GM23338 (cell line): ENCODE measurements at regions not wholly inside any gene's neighbourhood (a gene's known extent, or its start where the extent isn't known, plus 50 kb on each side); places are given as distances from the start of the nearest gene placed in this dataset.

Source experiments
- ATAC-seq: fragments of 200-7000 bp; cut with Tn5 transposase; 3 replicates; pipeline ENCODE4 v1.9.1; 2020
- DNase-seq: peaks from one replicate; pipeline ENCODE4 v3.0.0-alpha.2; 2015; ENCODE audit warnings: low spot score
- H2AFZ ChIP-seq: fragments of 200-600 bp; sonication (generic); 2 replicates; pipeline ENCODE4 v1.8.0; 2016; ENCODE audit warnings: antibody characterized with exemption, mild to moderate bottlenecking, moderate library complexity
- H3F3A ChIP-seq: fragments of 200-600 bp; sonication (generic); replicated peaks from 2 replicates; pipeline ENCODE4 v1.8.0; 2017; ENCODE audit warnings: antibody characterized with exemption, mixed run types, low read depth
- H3K27ac ChIP-seq: fragments of 200-600 bp; sonication (generic); 2 replicates; pipeline ENCODE4 v1.6.1; 2016; ENCODE audit warnings: low read depth
- H3K27me3 ChIP-seq: fragments of 200-600 bp; sonication (generic); 2 replicates; pipeline ENCODE4 v1.8.0; 2016; ENCODE audit warnings: mild to moderate bottlenecking, mixed run types, moderate library complexity; ENCODE audit not compliant: insufficient read depth
- H3K36me3 ChIP-seq: fragments of 200-600 bp; sonication (generic); 2 replicates; pipeline ENCODE4 v1.8.0; 2016; ENCODE audit warnings: mild to moderate bottlenecking; ENCODE audit not compliant: insufficient read depth
- H3K4me1 ChIP-seq: fragments of 200-600 bp; sonication (generic); 2 replicates; pipeline ENCODE4 v1.8.0; 2016; ENCODE audit warnings: mild to moderate bottlenecking, moderate library complexity; ENCODE audit not compliant: insufficient read depth
- H3K4me2 ChIP-seq: fragments of 200-600 bp; sonication (generic); 2 replicates; pipeline ENCODE4 v1.7.1; 2017; ENCODE audit warnings: mixed run types
- H3K4me3 ChIP-seq: fragments of 200-600 bp; sonication (generic); 2 replicates; pipeline ENCODE4 v1.6.1; 2016; ENCODE audit warnings: mixed run types
- H3K79me2 ChIP-seq: fragments of 200-600 bp; sonication (generic); replicated peaks from 2 replicates; pipeline ENCODE4 v1.8.0; 2017; ENCODE audit warnings: mild to moderate bottlenecking; ENCODE audit not compliant: insufficient read depth
- H3K9me2 ChIP-seq: fragments of 200-600 bp; sonication (generic); 2 replicates; pipeline ENCODE4 v1.8.0; 2017; ENCODE audit not compliant: insufficient read depth
- H4K20me1 ChIP-seq: fragments of 200-600 bp; sonication (generic); replicated peaks from 2 replicates; pipeline ENCODE4 v1.8.0; 2017; ENCODE audit warnings: mild to moderate bottlenecking; ENCODE audit not compliant: insufficient read depth
- H3K27ac Mint-ChIP-seq: 2 replicates; pipeline ENCODE4 v1.8.0; 2020; ENCODE audit warnings: inconsistent platforms, mild to moderate bottlenecking, moderate library complexity, mixed read lengths
- H3K27me3 Mint-ChIP-seq: 3 replicates; pipeline ENCODE4 v1.8.0; 2022; ENCODE audit warnings: low read depth, mild to moderate bottlenecking, moderate library complexity, mixed read lengths, inconsistent platforms; ENCODE audit not compliant: insufficient read depth, poor library complexity
- H3K36me3 Mint-ChIP-seq: 3 replicates; pipeline ENCODE4 v1.8.0; 2021; ENCODE audit warnings: low read depth, mild to moderate bottlenecking, inconsistent platforms, moderate library complexity, mixed read lengths
- H3K4me1 Mint-ChIP-seq: 3 replicates; pipeline ENCODE4 v1.8.0; 2020; ENCODE audit warnings: mild to moderate bottlenecking, inconsistent platforms, mixed read lengths
- H3K4me3 Mint-ChIP-seq: 3 replicates; pipeline ENCODE4 v1.8.0; 2021; ENCODE audit warnings: moderate library complexity, mild to moderate bottlenecking, inconsistent platforms, mixed read lengths
- H3K9me3 Mint-ChIP-seq: 3 replicates; pipeline ENCODE4 v1.8.0; 2020; ENCODE audit warnings: moderate library complexity, mild to moderate bottlenecking, inconsistent platforms, mixed read lengths
- CTCF ChIP-seq, 2 experiments: fragments of 200-600 bp in 1 of 2; sonication (generic) in 1 of 2; conservative IDR thresholded peaks; 2 replicates each; pipeline versions ENCODE4 v1.5.1 to v1.6.1; 2016 to 2017; ENCODE audit warnings: antibody characterized with exemption in 2 of 2, low read depth in 2 of 2, mild to moderate bottlenecking in 2 of 2, moderate library complexity in 1 of 2
- EZH2 ChIP-seq: fragments of 200-600 bp; sonication (generic); IDR thresholded peaks from one replicate; pipeline ENCODE4 v1.8.0; 2017; ENCODE audit warnings: antibody characterized with exemption, mild to moderate bottlenecking, low read depth; ENCODE audit not compliant: unreplicated experiment
- EZH2phosphoT487 ChIP-seq: fragments of 200-600 bp; sonication (generic); IDR thresholded peaks from one replicate; pipeline ENCODE4 v1.8.1; 2018; ENCODE audit warnings: antibody characterized with exemption; ENCODE audit not compliant: unreplicated experiment
- JUNB ChIP-seq: IDR thresholded peaks from one replicate; pipeline ENCODE4 v1.6.1; 2016; ENCODE audit warnings: antibody characterized with exemption; ENCODE audit not compliant: unreplicated experiment
- NANOG ChIP-seq: IDR thresholded peaks from 2 replicates; pipeline ENCODE4 v1.6.1; 2016; ENCODE audit warnings: antibody characterized with exemption, borderline replicate concordance
- POLR2AphosphoS5 ChIP-seq: IDR thresholded peaks from 2 replicates; pipeline ENCODE4 v1.6.1; 2016; ENCODE audit warnings: antibody characterized with exemption, low read depth
- REST ChIP-seq: IDR thresholded peaks from one replicate; pipeline ENCODE4 v1.6.1; 2018; ENCODE audit warnings: antibody characterized with exemption; ENCODE audit not compliant: unreplicated experiment
- STAT1 ChIP-seq: IDR thresholded peaks from one replicate; pipeline ENCODE4 v1.6.1; 2016; ENCODE audit warnings: antibody characterized with exemption; ENCODE audit not compliant: unreplicated experiment
- ZNF114 ChIP-seq: fragments of 250-450 bp; sonication (Bioruptor Pico); IDR thresholded peaks from 2 replicates; pipeline ENCODE4 v1.5.0; 2020; ENCODE audit warnings: mild to moderate bottlenecking, moderate library complexity
- ZNF331 ChIP-seq: fragments of 250-450 bp; sonication (Bioruptor Pico); IDR thresholded peaks from 2 replicates; pipeline ENCODE4 v1.5.0; 2020; ENCODE audit warnings: low read depth, mild to moderate bottlenecking, moderate library complexity
- TF ChIP-seq, protein P1 (sequence below): fragments of 250-450 bp; sonication (Bioruptor Pico); IDR thresholded peaks from 2 replicates; pipeline ENCODE4 v1.5.0; 2020; ENCODE audit warnings: mild to moderate bottlenecking, moderate library complexity
- TF ChIP-seq, protein P2 (sequence below): IDR thresholded peaks from 2 replicates; pipeline ENCODE4 v1.6.1; 2016; ENCODE audit warnings: antibody characterized with exemption

DNA sequence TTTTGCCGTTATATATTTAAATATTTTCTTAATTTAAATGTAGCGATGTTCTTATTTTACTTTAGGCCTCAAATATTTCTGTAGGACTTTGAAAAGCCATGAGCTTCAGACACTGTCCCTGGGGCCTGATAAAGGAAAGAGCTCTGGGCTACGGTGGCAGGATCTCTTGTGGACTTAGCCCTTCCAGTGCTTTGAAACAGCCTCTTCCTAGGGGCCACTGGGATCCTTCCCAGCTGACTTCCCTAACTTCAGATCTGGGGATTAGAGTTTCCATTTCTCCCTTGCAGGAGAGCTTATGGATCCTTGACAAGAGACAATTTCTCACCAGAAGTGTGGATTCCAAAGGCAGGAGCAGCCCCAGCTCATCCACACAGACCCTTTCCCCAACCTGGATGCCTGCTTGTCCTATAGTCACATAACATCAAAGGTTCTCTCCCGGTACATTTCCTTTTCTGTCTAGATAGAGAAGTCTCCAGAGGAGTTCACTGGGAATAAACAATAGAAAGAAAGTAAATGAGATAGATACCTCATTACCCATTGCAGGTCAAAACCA is 221.4 kb downstream of the TTC6 start (continued):
- TF ChIP-seq, protein P1, sequence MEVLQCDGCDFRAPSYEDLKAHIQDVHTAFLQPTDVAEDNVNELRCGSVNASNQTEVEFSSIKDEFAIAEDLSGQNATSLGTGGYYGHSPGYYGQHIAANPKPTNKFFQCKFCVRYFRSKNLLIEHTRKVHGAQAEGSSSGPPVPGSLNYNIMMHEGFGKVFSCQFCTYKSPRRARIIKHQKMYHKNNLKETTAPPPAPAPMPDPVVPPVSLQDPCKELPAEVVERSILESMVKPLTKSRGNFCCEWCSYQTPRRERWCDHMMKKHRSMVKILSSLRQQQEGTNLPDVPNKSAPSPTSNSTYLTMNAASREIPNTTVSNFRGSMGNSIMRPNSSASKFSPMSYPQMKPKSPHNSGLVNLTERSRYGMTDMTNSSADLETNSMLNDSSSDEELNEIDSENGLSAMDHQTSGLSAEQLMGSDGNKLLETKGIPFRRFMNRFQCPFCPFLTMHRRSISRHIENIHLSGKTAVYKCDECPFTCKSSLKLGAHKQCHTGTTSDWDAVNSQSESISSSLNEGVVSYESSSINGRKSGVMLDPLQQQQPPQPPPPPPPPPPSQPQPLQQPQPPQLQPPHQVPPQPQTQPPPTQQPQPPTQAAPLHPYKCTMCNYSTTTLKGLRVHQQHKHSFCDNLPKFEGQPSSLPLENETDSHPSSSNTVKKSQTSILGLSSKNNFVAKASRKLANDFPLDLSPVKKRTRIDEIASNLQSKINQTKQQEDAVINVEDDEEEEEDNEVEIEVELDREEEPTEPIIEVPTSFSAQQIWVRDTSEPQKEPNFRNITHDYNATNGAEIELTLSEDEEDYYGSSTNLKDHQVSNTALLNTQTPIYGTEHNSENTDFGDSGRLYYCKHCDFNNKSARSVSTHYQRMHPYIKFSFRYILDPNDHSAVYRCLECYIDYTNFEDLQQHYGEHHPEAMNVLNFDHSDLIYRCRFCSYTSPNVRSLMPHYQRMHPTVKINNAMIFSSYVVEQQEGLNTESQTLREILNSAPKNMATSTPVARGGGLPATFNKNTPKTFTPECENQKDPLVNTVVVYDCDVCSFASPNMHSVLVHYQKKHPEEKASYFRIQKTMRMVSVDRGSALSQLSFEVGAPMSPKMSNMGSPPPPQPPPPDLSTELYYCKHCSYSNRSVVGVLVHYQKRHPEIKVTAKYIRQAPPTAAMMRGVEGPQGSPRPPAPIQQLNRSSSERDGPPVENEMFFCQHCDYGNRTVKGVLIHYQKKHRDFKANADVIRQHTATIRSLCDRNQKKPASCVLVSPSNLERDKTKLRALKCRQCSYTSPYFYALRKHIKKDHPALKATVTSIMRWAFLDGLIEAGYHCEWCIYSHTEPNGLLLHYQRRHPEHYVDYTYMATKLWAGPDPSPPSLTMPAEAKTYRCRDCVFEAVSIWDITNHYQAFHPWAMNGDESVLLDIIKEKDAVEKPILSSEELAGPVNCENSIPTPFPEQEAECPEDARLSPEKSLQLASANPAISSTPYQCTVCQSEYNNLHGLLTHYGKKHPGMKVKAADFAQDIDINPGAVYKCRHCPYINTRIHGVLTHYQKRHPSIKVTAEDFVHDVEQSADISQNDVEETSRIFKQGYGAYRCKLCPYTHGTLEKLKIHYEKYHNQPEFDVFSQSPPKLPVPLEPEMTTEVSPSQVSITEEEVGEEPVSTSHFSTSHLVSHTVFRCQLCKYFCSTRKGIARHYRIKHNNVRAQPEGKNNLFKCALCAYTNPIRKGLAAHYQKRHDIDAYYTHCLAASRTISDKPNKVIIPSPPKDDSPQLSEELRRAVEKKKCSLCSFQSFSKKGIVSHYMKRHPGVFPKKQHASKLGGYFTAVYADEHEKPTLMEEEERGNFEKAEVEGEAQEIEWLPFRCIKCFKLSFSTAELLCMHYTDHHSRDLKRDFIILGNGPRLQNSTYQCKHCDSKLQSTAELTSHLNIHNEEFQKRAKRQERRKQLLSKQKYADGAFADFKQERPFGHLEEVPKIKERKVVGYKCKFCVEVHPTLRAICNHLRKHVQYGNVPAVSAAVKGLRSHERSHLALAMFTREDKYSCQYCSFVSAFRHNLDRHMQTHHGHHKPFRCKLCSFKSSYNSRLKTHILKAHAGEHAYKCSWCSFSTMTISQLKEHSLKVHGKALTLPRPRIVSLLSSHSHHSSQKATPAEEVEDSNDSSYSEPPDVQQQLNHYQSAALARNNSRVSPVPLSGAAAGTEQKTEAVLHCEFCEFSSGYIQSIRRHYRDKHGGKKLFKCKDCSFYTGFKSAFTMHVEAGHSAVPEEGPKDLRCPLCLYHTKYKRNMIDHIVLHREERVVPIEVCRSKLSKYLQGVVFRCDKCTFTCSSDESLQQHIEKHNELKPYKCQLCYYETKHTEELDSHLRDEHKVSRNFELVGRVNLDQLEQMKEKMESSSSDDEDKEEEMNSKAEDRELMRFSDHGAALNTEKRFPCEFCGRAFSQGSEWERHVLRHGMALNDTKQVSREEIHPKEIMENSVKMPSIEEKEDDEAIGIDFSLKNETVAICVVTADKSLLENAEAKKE (CRISPR knock-in tag), result no peak
- TF ChIP-seq NANOG (no peak), CTCF (conservative IDR thresholded peaks at IDR 0.05; ENCODE audit: low read depth in 2 of 2) (no peak)

- Mint-ChIP-seq H3K27me3 (no peaks in the 10 kb centered on the region), H3K4me3 (no peak overlapping the region), H3K4me1 (peaks cover 5% of the 10 kb centered on the region), H3K9me3 (no peaks in the 10 kb centered on the region), H3K36me3 (no peaks in the 10 kb centered on the region), H3K27ac (no peak overlapping the region)
- H3K4me3 ChIP-seq, result no peak overlapping the region
- H3K4me2 ChIP-seq, result no peak overlapping the region
- H3K9me2 ChIP-seq, result no peaks in the 10 kb centered on the region
- H3K36me3 ChIP-seq, result no peaks in the 10 kb centered on the region
- H3F3A ChIP-seq, result no peaks in the 10 kb centered on the region
- DNase-seq (peak; percentile 17), ATAC-seq (no peak)
- no peak overlapping the region for H2AFZ ChIP-seq
- H4K20me1 ChIP-seq, result no peaks in the 10 kb centered on the region
- H3K79me2 ChIP-seq, result no peaks in the 10 kb centered on the region
- H3K4me1 ChIP-seq, result no peaks in the 10 kb centered on the region
- H3K27me3 ChIP-seq, result no peaks in the 10 kb centered on the region
- H3K27ac ChIP-seq, result no peak overlapping the region
- TF ChIP-seq POLR2AphosphoS5 (no peak), JUNB (no peak), ZNF114 (CRISPR knock-in tag) (no peak), EZH2 (no peak), REST (no peak), EZH2phosphoT487 (no peak), ZNF331 (CRISPR knock-in tag) (no peak), STAT1 (no peak)
- TF ChIP-seq, protein P2, sequence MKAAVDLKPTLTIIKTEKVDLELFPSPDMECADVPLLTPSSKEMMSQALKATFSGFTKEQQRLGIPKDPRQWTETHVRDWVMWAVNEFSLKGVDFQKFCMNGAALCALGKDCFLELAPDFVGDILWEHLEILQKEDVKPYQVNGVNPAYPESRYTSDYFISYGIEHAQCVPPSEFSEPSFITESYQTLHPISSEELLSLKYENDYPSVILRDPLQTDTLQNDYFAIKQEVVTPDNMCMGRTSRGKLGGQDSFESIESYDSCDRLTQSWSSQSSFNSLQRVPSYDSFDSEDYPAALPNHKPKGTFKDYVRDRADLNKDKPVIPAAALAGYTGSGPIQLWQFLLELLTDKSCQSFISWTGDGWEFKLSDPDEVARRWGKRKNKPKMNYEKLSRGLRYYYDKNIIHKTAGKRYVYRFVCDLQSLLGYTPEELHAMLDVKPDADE, result no peak
These were observed 224.0 kb downstream of the TTC6 start for GRCh38 chr14:37819155-37820015.
